GM21360 (cell line): ENCODE measurements at regions not wholly inside any gene's neighbourhood (a gene's known extent, or its start where the extent isn't known, plus 50 kb on each side); places are given as distances from the start of the nearest gene placed in this dataset.
"Not testable (repeated sequence)": the region's sequence is repeated elsewhere in the genome, so short reads cannot be mapped to it uniquely, and the experiment has no call there.

Source experiments
- ATAC-seq: cut with Tn5 transposase; IDR thresholded peaks from one replicate; pipeline ENCODE4 v1.9.1; 2021; ENCODE audit warnings: mild to moderate bottlenecking, moderate library complexity; ENCODE audit not compliant: unreplicated experiment

GRCh38 chr4:65265526-65265925, 404.8 kb downstream of the EPHA5 start:
- no peak for ATAC-seq

- no peak for ATAC-seq
These were observed 411.0 kb downstream of the EPHA5 start for GRCh38 chr4:65259296-65259695.

GRCh38 chr4:65250916-65251315, 419.4 kb downstream of the EPHA5 start:
- no peak for ATAC-seq

GRCh38 chr4:65249111-65249510, 421.2 kb downstream of the EPHA5 start:
- no peak for ATAC-seq

- ATAC-seq, result no peak
These were observed 428.0 kb downstream of the EPHA5 start for GRCh38 chr4:65242156-65242846.

- no peak for ATAC-seq
These were observed 428.9 kb downstream of the EPHA5 start for GRCh38 chr4:65241257-65241997.

GRCh38 chr4:65234061-65234460, 436.2 kb downstream of the EPHA5 start:
- no peak for ATAC-seq

GRCh38 chr4:65227628-65228027, 442.7 kb downstream of the EPHA5 start:
- ATAC-seq, result no peak

- no peak for ATAC-seq
These were observed 446.7 kb downstream of the EPHA5 start for GRCh38 chr4:65223601-65224000.

GRCh38 chr4:65223074-65223473, 447.2 kb downstream of the EPHA5 start:
- not testable (repeated sequence) for ATAC-seq

- ATAC-seq, result no peak
These were observed 453.1 kb downstream of the EPHA5 start for GRCh38 chr4:65217179-65217578.

GRCh38 chr4:65202853-65203236, 467.4 kb downstream of the EPHA5 start:
- no peak for ATAC-seq

GRCh38 chr4:65202165-65202852, 468.0 kb downstream of the EPHA5 start:
- no peak for ATAC-seq

GRCh38 chr4:65195666-65196065, 474.6 kb downstream of the EPHA5 start:
- no peak for ATAC-seq

- no peak for ATAC-seq
These were observed 475.3 kb downstream of the EPHA5 start for GRCh38 chr4:65195002-65195401.

- no peak for ATAC-seq
These were observed 476.3 kb downstream of the EPHA5 start for GRCh38 chr4:65193985-65194384.

- ATAC-seq, result no peak
These were observed 479.5 kb downstream of the EPHA5 start for GRCh38 chr4:65190780-65191179.

- no peak for ATAC-seq
These were observed 494.7 kb downstream of the EPHA5 start for GRCh38 chr4:65175585-65175984.

GRCh38 chr4:65170768-65171514, 499.3 kb downstream of the EPHA5 start:
- ATAC-seq, result no peak

GRCh38 chr4:65167719-65168118, 502.6 kb downstream of the EPHA5 start:
- no peak for ATAC-seq

GRCh38 chr4:65152205-65152604, 518.1 kb downstream of the EPHA5 start:
- no peak for ATAC-seq
